HG03378 (cell line): ENCODE measurements at regions not wholly inside any gene's neighbourhood (a gene's known extent, or its start where the extent isn't known, plus 50 kb on each side); places are given as distances from the start of the nearest gene placed in this dataset.
A peak's percentile ranks its signal among the peaks of the same experiment; 100 is the strongest.

Experiments
- ATAC-seq: cut with Tn5 transposase; IDR thresholded peaks from one replicate; pipeline ENCODE4 v1.9.1; 2021; ENCODE audit warnings: mild to moderate bottlenecking, moderate library complexity; ENCODE audit not compliant: unreplicated experiment

DNA sequence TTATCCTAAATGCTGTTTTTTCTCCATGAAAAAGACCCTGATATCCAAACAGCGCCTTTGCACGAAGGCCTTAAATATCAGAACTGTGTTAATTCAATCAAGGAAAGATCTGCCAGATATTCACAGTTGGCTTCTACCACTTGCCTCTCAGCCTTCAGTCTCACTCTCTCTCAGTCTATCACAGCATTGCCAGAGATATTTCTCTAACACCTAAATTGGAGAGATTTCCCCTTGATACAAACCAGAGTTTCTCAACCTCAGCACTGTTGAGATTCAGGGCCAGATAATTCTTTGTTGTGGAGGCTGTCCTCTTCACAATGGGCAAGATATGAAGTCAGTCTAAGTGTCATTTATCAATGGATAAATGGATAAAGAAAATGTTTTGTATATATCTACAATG lies 454.1 kb upstream of the MAF start:
- no peak for ATAC-seq

- ATAC-seq, result no peak
Observed at GRCh38 chr16:80051040-80051439, 450.5 kb upstream of the MAF start.

GRCh38 chr16:80048250-80048649 lies 447.7 kb upstream of the MAF start:
- ATAC-seq, result no peak

DNA sequence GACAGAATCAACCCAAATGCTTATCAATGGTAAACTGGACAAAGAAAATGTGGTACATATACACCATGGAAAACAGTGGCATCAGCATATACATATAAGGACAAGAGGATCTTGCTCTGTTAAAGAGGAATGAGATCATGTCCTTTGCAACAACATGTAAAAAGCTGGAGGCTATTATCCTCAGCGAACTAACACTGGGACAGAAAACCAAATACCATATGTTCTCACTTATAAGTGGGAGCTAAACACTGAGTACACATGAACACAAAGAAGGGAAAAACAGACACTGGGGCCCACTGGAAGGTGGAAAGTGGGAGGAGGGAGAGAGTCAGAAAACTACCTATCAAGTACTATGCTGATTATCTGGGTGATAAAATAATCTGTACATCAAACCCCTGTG lies 447.3 kb upstream of the MAF start:
- no peak for ATAC-seq

GRCh38 chr16:80046848-80047247 lies 446.3 kb upstream of the MAF start:
- no peak for ATAC-seq

DNA sequence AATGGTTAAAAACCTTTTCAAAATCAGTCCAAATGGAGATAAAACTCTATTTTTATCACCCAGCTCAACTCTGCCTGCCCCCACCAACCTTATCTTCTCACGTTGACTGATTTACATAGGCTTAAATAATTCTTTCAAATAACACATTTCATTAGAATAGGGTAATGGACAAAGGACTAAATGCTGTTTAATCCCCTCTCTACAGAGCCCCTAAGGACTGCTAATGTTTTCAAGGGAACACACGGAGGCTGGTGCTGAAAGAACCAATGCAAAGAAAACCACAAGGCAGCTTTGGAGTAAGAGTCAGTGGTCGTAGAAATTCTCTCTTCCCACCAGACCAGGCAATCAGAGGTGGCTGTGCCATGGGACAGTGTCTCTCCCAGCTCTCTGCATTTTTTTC lies 445.7 kb upstream of the MAF start:
- no peak for ATAC-seq

DNA sequence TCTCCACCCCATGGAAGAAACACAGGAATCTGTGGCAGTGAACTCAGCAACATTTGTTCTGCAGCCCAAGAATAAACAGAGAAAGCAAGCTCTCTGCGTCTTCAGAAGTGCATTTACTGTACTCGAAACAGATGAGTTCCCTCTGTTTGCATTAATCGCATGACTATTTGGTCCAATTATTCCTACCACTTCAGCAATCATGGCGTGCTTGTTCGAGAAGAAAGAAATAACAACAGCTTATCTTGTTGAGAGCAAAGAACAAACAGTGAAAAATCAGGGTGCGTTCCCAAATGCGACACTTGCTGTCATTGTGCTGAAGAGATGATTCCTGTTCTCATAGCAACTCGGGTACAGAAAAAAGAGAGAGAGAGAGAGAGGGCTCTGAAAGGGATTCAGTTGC lies 445.3 kb upstream of the MAF start:
- no peak for ATAC-seq

DNA sequence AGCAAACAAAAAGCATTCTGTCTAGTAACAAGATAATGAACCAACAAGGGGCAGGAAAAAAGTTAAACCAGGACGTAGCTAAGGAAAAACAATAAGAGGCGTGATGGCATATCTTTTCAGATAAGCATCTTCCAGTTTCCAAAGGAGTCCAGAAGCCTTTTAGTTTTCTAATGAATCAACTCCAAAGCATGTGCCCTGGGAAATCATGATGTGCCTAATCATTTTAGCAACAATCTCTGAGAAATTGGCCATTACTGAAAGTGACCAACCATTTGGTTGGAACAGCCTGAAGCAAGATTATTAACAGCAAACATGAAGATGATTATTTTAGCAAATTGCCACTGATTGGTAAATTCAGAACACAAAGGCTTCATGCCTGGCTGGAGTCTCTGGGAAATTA lies 440.9 kb upstream of the MAF start:
- no peak for ATAC-seq

DNA sequence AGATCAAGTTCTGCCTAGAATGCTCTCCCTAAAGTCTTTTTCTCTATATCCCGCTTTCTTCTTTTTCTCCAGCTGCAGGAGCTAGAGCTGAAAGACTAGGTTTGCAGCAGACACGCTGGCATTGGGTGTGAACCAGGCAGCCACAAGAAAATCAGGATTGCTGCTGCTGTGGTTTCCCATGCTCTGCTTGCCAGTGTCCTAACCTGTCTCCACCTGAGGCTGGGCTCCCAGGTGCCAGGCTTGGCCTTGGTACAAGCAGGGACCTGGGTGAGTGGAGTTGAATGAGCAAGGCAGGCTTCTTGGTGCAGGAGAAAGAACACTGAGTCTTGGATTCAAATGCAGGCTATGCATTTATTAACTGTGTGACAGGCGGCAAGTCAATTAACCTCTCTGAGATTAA lies 440.3 kb upstream of the MAF start:
- no peak for ATAC-seq

- no peak for ATAC-seq
Observed at GRCh38 chr16:80040413-80040812, 439.9 kb upstream of the MAF start.

DNA sequence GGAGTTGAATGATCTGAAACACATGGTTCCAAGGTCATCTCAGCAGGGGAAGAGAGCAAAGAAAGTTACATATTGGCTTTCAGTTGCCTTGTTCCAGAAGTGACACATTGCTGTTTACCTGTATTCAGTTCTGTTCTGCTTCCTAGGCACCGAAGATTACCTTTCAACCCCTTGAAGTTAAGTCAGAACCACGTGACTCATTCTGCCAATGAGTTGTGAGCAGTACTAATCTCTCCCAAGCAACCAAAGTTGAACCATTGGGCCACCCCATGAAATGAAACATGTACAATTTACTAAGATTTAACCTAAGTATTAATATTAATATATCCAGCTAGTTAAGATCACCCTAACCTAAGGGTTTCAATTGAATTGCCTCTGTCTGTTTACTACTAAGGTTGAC lies 439.2 kb upstream of the MAF start:
- no peak for ATAC-seq

DNA sequence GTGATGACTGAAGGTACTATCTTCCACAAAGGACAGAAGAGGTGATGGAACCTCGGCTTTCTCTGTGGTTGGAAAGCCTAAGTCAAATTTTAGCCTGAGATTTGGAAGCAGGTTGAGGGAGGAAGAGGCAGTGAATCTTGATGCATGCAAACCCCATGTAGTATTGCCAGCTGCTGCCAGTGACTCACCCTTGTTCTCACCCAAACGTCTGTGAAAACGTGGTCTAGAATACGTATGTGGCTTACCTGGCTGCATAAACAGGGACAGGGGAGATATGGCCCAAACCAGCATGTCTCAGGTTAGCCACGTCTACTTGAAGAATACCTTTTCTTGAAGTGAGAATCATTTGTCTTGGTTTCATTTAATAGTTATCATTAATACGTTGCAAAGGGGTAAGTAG lies 438.0 kb upstream of the MAF start:
- no peak for ATAC-seq

- no peak for ATAC-seq
Observed at GRCh38 chr16:80034948-80035663, 434.6 kb upstream of the MAF start.

GRCh38 chr16:80034469-80034826 lies 433.9 kb upstream of the MAF start:
- no peak for ATAC-seq

- ATAC-seq, result no peak
Observed at GRCh38 chr16:80033783-80034468, 433.4 kb upstream of the MAF start.

- ATAC-seq, result no peak
Observed at GRCh38 chr16:80029761-80030481, 429.4 kb upstream of the MAF start.

DNA sequence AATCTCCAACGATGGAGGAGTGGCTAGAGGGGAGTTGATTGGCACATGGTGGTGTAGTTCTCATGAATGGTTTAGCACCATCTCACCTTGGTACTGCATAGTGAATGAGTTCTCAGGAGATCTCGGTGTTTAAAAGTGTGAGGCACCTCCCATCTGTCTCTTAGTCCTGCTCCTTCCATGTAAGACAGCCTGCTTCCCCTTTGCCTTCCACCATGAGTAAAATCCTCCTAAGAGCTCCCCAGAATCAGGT lies 428.8 kb upstream of the MAF start:
- ATAC-seq, result no peak

- ATAC-seq, result no peak
Observed at GRCh38 chr16:80028581-80029380, 428.2 kb upstream of the MAF start.

DNA sequence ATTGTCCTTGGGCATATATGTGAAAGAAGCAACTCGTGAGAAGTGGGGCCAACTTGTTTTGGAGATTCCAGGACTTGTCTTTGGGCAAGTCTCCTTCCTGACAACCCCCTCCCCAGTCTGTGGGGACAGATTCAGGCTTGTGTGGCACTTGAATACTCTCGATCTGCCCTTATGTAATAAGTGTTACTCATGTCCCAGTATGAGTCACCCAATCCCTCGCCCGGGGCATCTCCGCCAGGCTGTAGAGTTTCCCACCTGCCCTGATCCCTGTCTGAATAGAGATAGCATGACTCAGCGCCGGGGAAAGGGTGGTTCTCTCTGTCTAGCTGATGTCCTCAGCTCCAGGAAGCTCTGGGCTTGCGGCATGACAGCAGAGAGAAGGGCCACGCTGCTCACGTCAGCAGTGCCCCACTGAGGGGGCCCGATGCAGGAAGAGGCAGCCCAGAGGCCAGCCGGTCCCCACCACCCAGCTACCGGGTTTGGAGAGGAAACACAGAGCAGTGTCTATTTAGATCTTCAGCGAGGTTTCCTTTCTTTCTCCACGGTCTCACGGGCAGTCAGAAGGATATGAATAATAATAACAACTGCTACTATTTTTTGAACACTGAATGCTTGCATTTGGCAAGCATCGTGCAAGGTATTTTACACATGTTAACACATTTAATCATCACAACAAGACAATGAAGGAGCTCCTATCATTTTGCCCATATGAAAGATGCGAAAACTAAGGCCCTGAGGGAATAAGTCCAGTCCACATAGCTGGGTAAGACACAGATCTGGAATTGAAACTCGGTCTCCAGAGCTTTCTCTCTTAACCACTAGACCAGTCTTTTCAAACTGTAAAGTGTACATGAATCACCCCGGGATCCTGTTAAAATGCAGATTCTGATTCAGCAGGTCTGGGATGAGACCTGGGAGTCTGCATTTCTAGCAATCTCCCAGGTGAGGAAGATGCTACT lies 426.7 kb upstream of the MAF start:
- ATAC-seq, result peak; percentile 88

GRCh38 chr16:80025236-80025635 lies 424.7 kb upstream of the MAF start:
- no peak for ATAC-seq

DNA sequence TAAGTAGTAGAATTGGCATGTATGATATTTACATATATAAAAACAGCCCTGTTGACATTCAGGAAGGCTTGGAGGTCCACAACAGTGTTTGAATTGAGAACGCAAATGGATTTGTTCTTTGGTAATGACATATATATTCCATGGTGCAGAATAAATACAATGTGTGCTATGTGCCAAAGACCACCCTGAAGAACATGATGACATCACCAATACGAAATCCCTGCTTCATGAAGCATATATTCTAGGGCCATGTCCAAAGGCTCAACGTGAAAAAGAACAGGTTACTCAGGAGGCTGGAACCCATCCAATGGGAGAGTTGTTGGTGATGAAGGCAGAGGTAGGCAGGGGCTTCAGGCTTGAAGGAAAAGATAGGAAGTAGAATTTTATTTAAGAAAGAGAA lies 423.9 kb upstream of the MAF start:
- no peak for ATAC-seq
